Immature natural killer cell (primary cell): ENCODE measurements at regions not wholly inside any gene's neighbourhood (a gene's known extent, or its start where the extent isn't known, plus 50 kb on each side); places are given as distances from the start of the nearest gene placed in this dataset.

Source experiments
- DNase-seq, 3 donors: peaks; one replicate each; pipeline ENCODE4 v3.0.0; 2022; ENCODE audit warnings: mixed read lengths in 1 of 3
- H3K27ac Mint-ChIP-seq, 6 donors: one replicate each; pipeline ENCODE4 v1.8.0; 2020; ENCODE audit warnings: mixed read lengths in 6 of 6, mild to moderate bottlenecking in 5 of 6, inconsistent platforms in 4 of 6, moderate library complexity in 3 of 6
- H3K27me3 Mint-ChIP-seq, 3 donors: one replicate each; pipeline ENCODE4 v1.8.0; 2020 to 2021; ENCODE audit warnings: low read depth in 3 of 3, mild to moderate bottlenecking in 3 of 3, mixed read lengths in 3 of 3, moderate library complexity in 3 of 3, inconsistent platforms in 1 of 3
- H3K36me3 Mint-ChIP-seq, 3 donors: one replicate each; pipeline ENCODE4 v1.8.0; 2020; ENCODE audit warnings: mixed read lengths in 3 of 3, inconsistent platforms in 2 of 3, mild to moderate bottlenecking in 2 of 3
- H3K4me1 Mint-ChIP-seq, 2 donors: one replicate each; pipeline ENCODE4 v1.8.0; 2020; ENCODE audit warnings: inconsistent platforms in 2 of 2, mild to moderate bottlenecking in 2 of 2, mixed read lengths in 2 of 2, moderate library complexity in 1 of 2
- H3K4me3 Mint-ChIP-seq, 5 donors: one replicate each; pipeline ENCODE4 v1.8.0; 2020; ENCODE audit warnings: mild to moderate bottlenecking in 5 of 5, mixed read lengths in 5 of 5, inconsistent platforms in 3 of 5, moderate library complexity in 3 of 5
- H3K9me3 Mint-ChIP-seq, 6 donors: one replicate each; pipeline ENCODE4 v1.8.0; 2020; ENCODE audit warnings: mild to moderate bottlenecking in 6 of 6, mixed read lengths in 6 of 6, inconsistent platforms in 4 of 6, moderate library complexity in 3 of 6

- H3K4me1 Mint-ChIP-seq, result no peaks in the 10 kb centered on the region
- no peak for DNase-seq
- H3K36me3 Mint-ChIP-seq, result no peaks in the 10 kb centered on the region
- H3K9me3 Mint-ChIP-seq, result no peaks in the 10 kb centered on the region
- H3K27me3 Mint-ChIP-seq, result peaks cover 0 to 13% (median 2%) of the 10 kb centered on the region in 3 donors
- no peak overlapping the region for H3K4me3 Mint-ChIP-seq
- no peak overlapping the region for H3K27ac Mint-ChIP-seq
These were observed 83.9 kb upstream of the OLFM4 start for GRCh38 chr13:52944697-52945096.

- Mint-ChIP-seq H3K4me1 (no peaks in the 10 kb centered on the region), H3K36me3 (no peaks in the 10 kb centered on the region), H3K4me3 (no peak overlapping the region), H3K9me3 (no peaks in the 10 kb centered on the region), H3K27ac (no peak overlapping the region), H3K27me3 (peaks cover 0 to 6% (median 2%) of the 10 kb centered on the region in 3 donors)
- no peak for DNase-seq
These were observed 89.6 kb upstream of the PCDH8 start for GRCh38 chr13:52938065-52938464.

GRCh38 chr13:52936806-52937205 is 88.4 kb upstream of the PCDH8 start:
- Mint-ChIP-seq H3K27me3 (peaks cover 0 to 6% (median 2%) of the 10 kb centered on the region in 3 donors), H3K4me1 (no peaks in the 10 kb centered on the region), H3K4me3 (no peak overlapping the region), H3K27ac (no peak overlapping the region), H3K9me3 (no peaks in the 10 kb centered on the region), H3K36me3 (no peaks in the 10 kb centered on the region)
- no peak for DNase-seq

- Mint-ChIP-seq H3K27me3 (peaks cover 0 to 6% (median 2%) of the 10 kb centered on the region in 3 donors), H3K4me3 (no peak overlapping the region), H3K4me1 (no peaks in the 10 kb centered on the region), H3K36me3 (no peaks in the 10 kb centered on the region), H3K9me3 (no peaks in the 10 kb centered on the region), H3K27ac (no peak overlapping the region)
- no peak for DNase-seq
These were observed 85.8 kb upstream of the PCDH8 start for GRCh38 chr13:52934258-52934657.

- no peaks in the 10 kb centered on the region for H3K36me3 Mint-ChIP-seq
- H3K4me1 Mint-ChIP-seq, result no peaks in the 10 kb centered on the region
- DNase-seq, result no peak
- peaks cover 0 to 5% (median 2%) of the 10 kb centered on the region in 3 donors for H3K27me3 Mint-ChIP-seq
- no peak overlapping the region for H3K27ac Mint-ChIP-seq
- no peaks in the 10 kb centered on the region for H3K9me3 Mint-ChIP-seq
- no peak overlapping the region for H3K4me3 Mint-ChIP-seq
These were observed 85.2 kb upstream of the PCDH8 start for GRCh38 chr13:52933547-52934210.

- Mint-ChIP-seq H3K27ac (no peak overlapping the region), H3K4me3 (no peak overlapping the region), H3K4me1 (no peaks in the 10 kb centered on the region), H3K36me3 (no peaks in the 10 kb centered on the region), H3K27me3 (peaks cover 0 to 6% (median 2%) of the 10 kb centered on the region in 3 donors), H3K9me3 (no peaks in the 10 kb centered on the region)
- DNase-seq, result no peak
These were observed 84.7 kb upstream of the PCDH8 start for GRCh38 chr13:52933099-52933498.

GRCh38 chr13:52932649-52933048 is 84.2 kb upstream of the PCDH8 start:
- Mint-ChIP-seq H3K36me3 (no peaks in the 10 kb centered on the region), H3K9me3 (no peaks in the 10 kb centered on the region), H3K4me3 (no peak overlapping the region), H3K27ac (no peak overlapping the region), H3K4me1 (no peaks in the 10 kb centered on the region), H3K27me3 (peaks cover 0 to 6% (median 2%) of the 10 kb centered on the region in 3 donors)
- DNase-seq, result no peak

- Mint-ChIP-seq H3K36me3 (no peaks in the 10 kb centered on the region), H3K4me1 (no peaks in the 10 kb centered on the region), H3K27ac (no peak overlapping the region), H3K27me3 (peaks cover 0 to 6% (median 0%) of the 10 kb centered on the region in 3 donors), H3K9me3 (peaks cover 0 to 2% (median 0%) of the 10 kb centered on the region in 6 donors), H3K4me3 (no peak overlapping the region)
- DNase-seq, result no peak
These were observed 83.3 kb upstream of the PCDH8 start for GRCh38 chr13:52931539-52932431.

GRCh38 chr13:52931131-52931530 is 82.7 kb upstream of the PCDH8 start:
- H3K27me3 Mint-ChIP-seq, result peaks cover 0 to 4% (median 0%) of the 10 kb centered on the region in 3 donors
- no peak overlapping the region for H3K4me3 Mint-ChIP-seq
- no peaks in the 10 kb centered on the region for H3K4me1 Mint-ChIP-seq
- peaks cover 0 to 2% (median 0%) of the 10 kb centered on the region in 6 donors for H3K9me3 Mint-ChIP-seq
- H3K27ac Mint-ChIP-seq, result no peak overlapping the region
- no peak for DNase-seq
- no peaks in the 10 kb centered on the region for H3K36me3 Mint-ChIP-seq

GRCh38 chr13:52929846-52930245 is 81.4 kb upstream of the PCDH8 start:
- Mint-ChIP-seq H3K4me3 (no peak overlapping the region), H3K27me3 (peaks cover 0 to 4% (median 0%) of the 10 kb centered on the region in 3 donors), H3K27ac (no peak overlapping the region), H3K36me3 (no peaks in the 10 kb centered on the region), H3K9me3 (peaks cover 0 to 2% (median 0%) of the 10 kb centered on the region in 6 donors), H3K4me1 (no peaks in the 10 kb centered on the region)
- DNase-seq, result no peak

GRCh38 chr13:52926971-52927370 is 78.5 kb upstream of the PCDH8 start:
- peaks cover 0 to 2% (median 0%) of the 10 kb centered on the region in 6 donors for H3K9me3 Mint-ChIP-seq
- peaks cover 0 to 4% (median 4%) of the 10 kb centered on the region in 3 donors for H3K27me3 Mint-ChIP-seq
- H3K4me1 Mint-ChIP-seq, result no peaks in the 10 kb centered on the region
- H3K27ac Mint-ChIP-seq, result no peak overlapping the region
- no peak overlapping the region for H3K4me3 Mint-ChIP-seq
- no peak for DNase-seq
- H3K36me3 Mint-ChIP-seq, result no peaks in the 10 kb centered on the region

GRCh38 chr13:52925775-52926285 is 77.4 kb upstream of the PCDH8 start:
- Mint-ChIP-seq H3K9me3 (peaks cover 0 to 2% (median 0%) of the 10 kb centered on the region in 6 donors), H3K36me3 (no peaks in the 10 kb centered on the region), H3K4me3 (no peak overlapping the region), H3K27me3 (peaks cover 0 to 7% (median 4%) of the 10 kb centered on the region in 3 donors), H3K27ac (no peak overlapping the region), H3K4me1 (no peaks in the 10 kb centered on the region)
- DNase-seq, result no peak

- peaks cover 0 to 7% (median 4%) of the 10 kb centered on the region in 3 donors for H3K27me3 Mint-ChIP-seq
- no peak overlapping the region for H3K27ac Mint-ChIP-seq
- peaks cover 0 to 2% (median 0%) of the 10 kb centered on the region in 6 donors for H3K9me3 Mint-ChIP-seq
These were observed 76.8 kb upstream of the PCDH8 start for GRCh38 chr13:52925251-52925650.

More at GRCh38 chr13:52925251-52925650, 76.8 kb upstream of the PCDH8 start:
- H3K36me3 Mint-ChIP-seq, result no peaks in the 10 kb centered on the region
- no peaks in the 10 kb centered on the region for H3K4me1 Mint-ChIP-seq
- no peak overlapping the region for H3K4me3 Mint-ChIP-seq
- DNase-seq, result no peak
